ENCODE measurements at regions not wholly inside any gene's neighbourhood (a gene's known extent, or its start where the extent isn't known, plus 50 kb on each side); places are given as distances from the start of the nearest gene placed in this dataset.

GRCh38 chr9:135183528-135184180 is 96.2 kb downstream of the OLFM1 start:
- H3K27me3 ChIP-seq (ENCODE audit: insufficient read depth, poor library complexity, severe bottlenecking), result no peaks in the 10 kb centered on the region
- H3K4me3 ChIP-seq (replicated peaks; ENCODE audit: insufficient read depth, low read length), result no peak overlapping the region
- no peak for TF ChIP-seq POLR2AphosphoS5 (IDR thresholded peaks at IDR 0.05; ENCODE audit: low read depth)
- TF ChIP-seq GABPA (IDR thresholded peaks at IDR 0.05; ENCODE audit: low read depth), result no peak
- TF ChIP-seq SPI1 (IDR thresholded peaks at IDR 0.05; ENCODE audit: borderline replicate concordance, low read depth), result no peak
- TF ChIP-seq CTCF (IDR thresholded peaks at IDR 0.05; ENCODE audit: insufficient read depth, low read length), result no peak
- no peak for TF ChIP-seq REST (IDR thresholded peaks at IDR 0.05; ENCODE audit: insufficient replicate concordance, low read depth)
- H3K27ac ChIP-seq (replicated peaks), result no peak overlapping the region
- no peak for DNase-seq (ENCODE audit: low read depth in 1 of 2, low spot score in 1 of 2)

- Histone ChIP-seq H3K27ac (replicated peaks) (no peak overlapping the region), H3K27me3 (ENCODE audit: insufficient read depth, poor library complexity, severe bottlenecking) (no peaks in the 10 kb centered on the region)
- no peak for DNase-seq (ENCODE audit: low read depth in 1 of 2, low spot score in 1 of 2)
These were observed 96.9 kb downstream of the OLFM1 start for GRCh38 chr9:135184181-135185053.

More at GRCh38 chr9:135184181-135185053, 96.9 kb downstream of the OLFM1 start:
- TF ChIP-seq SPI1 (IDR thresholded peaks at IDR 0.05; ENCODE audit: borderline replicate concordance, low read depth), result no peak
- TF ChIP-seq REST (IDR thresholded peaks at IDR 0.05; ENCODE audit: insufficient replicate concordance, low read depth), result no peak
- TF ChIP-seq GABPA (IDR thresholded peaks at IDR 0.05; ENCODE audit: low read depth), result no peak
- no peak for TF ChIP-seq POLR2AphosphoS5 (IDR thresholded peaks at IDR 0.05; ENCODE audit: low read depth)
- TF ChIP-seq CTCF (IDR thresholded peaks at IDR 0.05; ENCODE audit: insufficient read depth, low read length), result no peak
- no peak overlapping the region for H3K4me3 ChIP-seq (replicated peaks; ENCODE audit: insufficient read depth, low read length)
